Endothelial cell of umbilical vein (primary cell): ENCODE measurements at regions not wholly inside any gene's neighbourhood (a gene's known extent, or its start where the extent isn't known, plus 50 kb on each side); places are given as distances from the start of the nearest gene placed in this dataset.

Experiments
- BruUV-seq: library from RNA; stranded (reverse); fragments of 400-500 nt; replicated peaks from 2 replicates; lab custom pipeline; 2021; lab: Mats Ljungman, UMichigan
- CTCF ChIA-PET: fragments of 300-600, 350-600 bp; sonication (Branson Sonifier 250); formaldehyde crosslinking; loops from one replicate; lab custom pipeline; 2021; ENCODE audit warnings: antibody characterized with exemption, inconsistent platforms; lab: Charles Lee
- POLR2A ChIA-PET: fragments of 300-600, 350-600 bp; sonication (Branson Sonifier 250); formaldehyde crosslinking; loops from one replicate; lab custom pipeline; 2021; ENCODE audit warnings: antibody characterized with exemption, inconsistent platforms; lab: Charles Lee
- DNase-seq: peaks from one replicate; pipeline ENCODE4 v3.0.0-alpha.2; 2011; ENCODE audit warnings: low read depth, low spot score
- FAIRE-seq: peaks from 2 replicates; lab custom pipeline; 2011; peaks lifted over from hg19 to GRCh38; lab: Jason Lieb, UNC
- H2AFZ ChIP-seq: 2 replicates; pipeline ENCODE4 v1.6.0; 2012; ENCODE audit warnings: low read depth, low read length, control low read depth, inconsistent platforms
- H3K27ac ChIP-seq: 2 replicates; pipeline ENCODE4 v1.5.1; 2011; ENCODE audit warnings: low read depth, mild to moderate bottlenecking, control low read depth, low read length, moderate library complexity; ENCODE audit not compliant: insufficient read depth
- H3K27me3 ChIP-seq, 2 experiments: 2 replicates each; pipeline versions ENCODE4 v1.6.0 to v1.6.1; 2011; ENCODE audit warnings: low read length in 2 of 2, mixed read lengths in 1 of 2; ENCODE audit not compliant: control insufficient read depth in 2 of 2, insufficient read depth in 2 of 2
- H3K36me3 ChIP-seq, 2 experiments: 2 replicates in 1 of 2; 3 replicates in 1 of 2; pipeline ENCODE4 v1.5.1; 2011; ENCODE audit warnings: low read length in 2 of 2, mild to moderate bottlenecking in 1 of 2, moderate library complexity in 1 of 2; ENCODE audit not compliant: control insufficient read depth in 2 of 2, insufficient read depth in 2 of 2; ENCODE audit errors: extremely low read depth in 1 of 2
- H3K4me1 ChIP-seq: 3 replicates; pipeline ENCODE4 v1.5.1; 2011; ENCODE audit warnings: mild to moderate bottlenecking, low read length; ENCODE audit not compliant: control insufficient read depth, insufficient read depth; ENCODE audit errors: extremely low read depth
- H3K4me2 ChIP-seq: 2 replicates; pipeline ENCODE4 v1.6.1; 2011; ENCODE audit warnings: low read length, control low read depth, mixed read lengths; ENCODE audit not compliant: insufficient read depth
- H3K4me3 ChIP-seq, 3 experiments: fragments of 200-600 bp in 1 of 3; sonication (generic), shearing (Covaris generic) in 1 of 3; replicated peaks in 1 of 3; 2 replicates each; pipeline ENCODE4 v1.5.1; 2011 to 2016; ENCODE audit warnings: control low read depth in 3 of 3, low read length in 3 of 3, mild to moderate bottlenecking in 2 of 3, inconsistent platforms in 1 of 3, low read depth in 1 of 3, moderate library complexity in 1 of 3; ENCODE audit not compliant: insufficient read depth in 1 of 3
- H3K79me2 ChIP-seq: 2 replicates; pipeline ENCODE4 v1.6.0; 2012; ENCODE audit warnings: low read length, inconsistent platforms; ENCODE audit not compliant: control insufficient read depth, insufficient read depth
- H3K9ac ChIP-seq: replicated peaks from 2 replicates; pipeline ENCODE3; 2011; ENCODE audit warnings: low read length, control low read depth; ENCODE audit not compliant: insufficient read depth; ENCODE audit errors: extremely low read depth
- H3K9me1 ChIP-seq: replicated peaks from 3 replicates; pipeline ENCODE4 v1.6.0; 2011; ENCODE audit warnings: mild to moderate bottlenecking, low read length; ENCODE audit not compliant: control insufficient read depth, insufficient read depth; ENCODE audit errors: extremely low read depth
- H3K9me3 ChIP-seq: replicated peaks from 2 replicates; pipeline ENCODE4 v1.5.1; 2012; ENCODE audit warnings: low read length, inconsistent platforms; ENCODE audit not compliant: control insufficient read depth, insufficient read depth
- H4K20me1 ChIP-seq: replicated peaks from 2 replicates; pipeline ENCODE3; 2011; ENCODE audit warnings: mild to moderate bottlenecking, low read length; ENCODE audit not compliant: control insufficient read depth, insufficient read depth; ENCODE audit errors: extremely low read depth
- CTCF ChIP-seq, 2 donors: IDR thresholded peaks; 1 replicate in 1 of 2; 2 replicates in 1 of 2; pipeline ENCODE4 v1.5.1; 2011; ENCODE audit warnings: low read length in 2 of 2, mild to moderate bottlenecking in 2 of 2, moderate library complexity in 2 of 2, control low read depth in 1 of 2, inconsistent platforms in 1 of 2, low read depth in 1 of 2; ENCODE audit not compliant: insufficient read depth in 1 of 2; ENCODE audit errors: extremely low read depth in 1 of 2
- EZH2 ChIP-seq: IDR thresholded peaks from 2 replicates; pipeline ENCODE4 v1.6.1; 2012; ENCODE audit warnings: borderline replicate concordance, low read depth, mild to moderate bottlenecking, moderate library complexity, low read length, inconsistent platforms; ENCODE audit not compliant: severe bottlenecking
- FOS ChIP-seq: IDR thresholded peaks from 2 replicates; pipeline ENCODE4 v1.6.1; 2011; ENCODE audit warnings: mild to moderate bottlenecking, low read length, moderate library complexity, borderline replicate concordance; ENCODE audit not compliant: insufficient read depth
- GATA2 ChIP-seq: IDR thresholded peaks from 2 replicates; pipeline ENCODE4 v1.7.0; 2011; ENCODE audit warnings: low read depth, mild to moderate bottlenecking, moderate library complexity, mixed read lengths, low read length; ENCODE audit not compliant: insufficient read length, insufficient read depth
- JUN ChIP-seq: IDR thresholded peaks from 2 replicates; pipeline ENCODE4 v1.6.1; 2011; ENCODE audit warnings: borderline replicate concordance, low read depth; ENCODE audit not compliant: insufficient read length, insufficient read depth
- MAX ChIP-seq: IDR thresholded peaks from 2 replicates; pipeline ENCODE4 v1.6.1; 2011; ENCODE audit not compliant: insufficient read depth, insufficient read length
- MYC ChIP-seq: IDR thresholded peaks from one replicate; pipeline ENCODE4 v1.6.1; 2011; ENCODE audit warnings: mild to moderate bottlenecking, low read depth, low read length
- POLR2A ChIP-seq: IDR thresholded peaks from 2 replicates; pipeline ENCODE4 v1.6.1; 2012; ENCODE audit warnings: low read depth, mild to moderate bottlenecking, control low read depth, low read length
- dilution Hi-C: fragments of 300-500 bp; cut with MboI; formaldehyde crosslinking; loops from one replicate; pipeline ENCODE4 v1.15.0; 2019; ENCODE audit warnings: low sequenced_read_pairs; ENCODE audit not compliant: extremely low pct_ligation_motif_present
- intact Hi-C: fragments of 100-400 bp; cut with micrococcal nuclease; formaldehyde crosslinking; loops from one replicate; pipeline ENCODE4 v1.10.0; 2022

- no peaks in the 10 kb centered on the region for H3K4me1 ChIP-seq
- FAIRE-seq (no peak), DNase-seq (no peak)
- H4K20me1 ChIP-seq, result no peaks in the 10 kb centered on the region
- TF ChIP-seq EZH2, result no peak
- no peak for TF ChIP-seq CTCF (IDR thresholded peaks at IDR 0.05; ENCODE audit: extremely low read depth in 1 of 2, insufficient read depth in 1 of 2, low read depth in 1 of 2, low read length in 2 of 2)
- no peak for TF ChIP-seq POLR2A
- no peak for TF ChIP-seq MYC
- TF ChIP-seq GATA2, result no peak
- no peak for TF ChIP-seq MAX
- no peak for TF ChIP-seq JUN
- TF ChIP-seq FOS, result no peak
- H3K9me1 ChIP-seq, result no peaks in the 10 kb centered on the region
- no peak overlapping the region for H3K9ac ChIP-seq
- H3K4me2 ChIP-seq, result no peak overlapping the region
- ChIA-PET CTCF (no interaction called here), POLR2A (no interaction called here)
- H2AFZ ChIP-seq, result no peak overlapping the region
- H3K36me3 ChIP-seq, result no peaks in the 10 kb centered on the region
- H3K79me2 ChIP-seq, result no peaks in the 10 kb centered on the region
- BruUV-seq, result no TSS peak
- intact Hi-C loops (no loop called here), dilution Hi-C loops (no loop called here)
- H3K27ac ChIP-seq, result no peak overlapping the region
- H3K27me3 ChIP-seq, result no peaks in the 10 kb centered on the region
- H3K4me3 ChIP-seq, result no peak overlapping the region
- no peaks in the 10 kb centered on the region for H3K9me3 ChIP-seq
These were observed 209.1 kb upstream of the LYPLAL1 start for GRCh38 chr1:218964471-218965185.
